OCI-LY7 (cell line): ENCODE measurements at regions not wholly inside any gene's neighbourhood (a gene's known extent, or its start where the extent isn't known, plus 50 kb on each side); places are given as distances from the start of the nearest gene placed in this dataset.

Experiments used
- CTCF ChIP-seq: fragments of 200-600 bp; sonication (generic); conservative IDR thresholded peaks from 2 replicates; pipeline ENCODE4 v1.5.1; 2014; ENCODE audit warnings: mild to moderate bottlenecking, antibody characterized with exemption, low read length, moderate library complexity, mixed read lengths
- EZH2phosphoT487 ChIP-seq: fragments of 200-600 bp; sonication (generic); IDR thresholded peaks from 2 replicates; pipeline ENCODE4 v1.6.1; 2018; ENCODE audit warnings: low read depth, borderline replicate concordance, mild to moderate bottlenecking, mixed run types, antibody characterized with exemption, low read length, moderate library complexity, mixed read lengths

DNA sequence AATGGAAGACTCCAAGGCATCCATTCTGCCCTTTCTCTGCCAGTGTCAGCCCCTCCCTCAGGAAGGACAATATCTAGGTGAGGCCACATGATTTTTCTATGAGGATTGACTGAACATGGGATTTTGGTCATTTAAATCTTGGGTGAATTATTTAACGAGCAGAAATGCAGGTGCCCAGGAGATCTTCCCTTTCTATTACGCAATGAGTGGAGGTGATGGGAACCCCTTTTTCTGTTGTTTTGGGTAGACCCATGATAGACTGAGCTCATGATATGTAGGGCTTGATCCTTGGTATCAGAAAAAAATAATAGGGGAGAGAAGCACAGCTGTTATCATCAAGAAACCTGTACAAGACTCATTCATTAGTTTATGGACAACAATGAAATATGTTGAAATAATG is 112.6 kb upstream of the SPTLC3 start:
- TF ChIP-seq CTCF: no peak
- no peak for TF ChIP-seq EZH2phosphoT487
